ENCODE measurements at regions not wholly inside any gene's neighbourhood (a gene's known extent, or its start where the extent isn't known, plus 50 kb on each side); places are given as distances from the start of the nearest gene placed in this dataset.

- TF ChIP-seq CTCF (IDR thresholded peaks at IDR 0.05) (no peak), EZH2 (IDR thresholded peaks at IDR 0.05; ENCODE audit: borderline replicate concordance, insufficient read depth, low read depth, low read length, poor library complexity, severe bottlenecking) (no peak)
Measured at GRCh38 chr5:163758283-163758711, 252.9 kb downstream of the MAT2B start.
